T-helper 2 cell treated with Interferon-gamma antibody and Interleukin-4, amounts not matched to agents 5 μg/mL and 100 μg/mL, for 36 hours (primary cell): ENCODE measurements at regions not wholly inside any gene's neighbourhood (a gene's known extent, or its start where the extent isn't known, plus 50 kb on each side); places are given as distances from the start of the nearest gene placed in this dataset.
"Not testable (repeated sequence)": the region's sequence is repeated elsewhere in the genome, so short reads cannot be mapped to it uniquely, and the experiment has no call there.

Experiments used
- DNase-seq: peaks from one replicate; pipeline ENCODE4 v3.0.0; 2021; ENCODE audit warnings: low spot score
- H3K27ac Mint-ChIP-seq: one replicate; pipeline ENCODE4 v1.8.0; 2021; ENCODE audit warnings: mild to moderate bottlenecking, mixed read lengths
- H3K27me3 Mint-ChIP-seq: one replicate; pipeline ENCODE4 v1.8.0; 2021; ENCODE audit warnings: low read depth, mixed read lengths
- H3K36me3 Mint-ChIP-seq: one replicate; pipeline ENCODE4 v1.8.0; 2021; ENCODE audit warnings: low read depth, mixed read lengths
- H3K4me1 Mint-ChIP-seq: one replicate; pipeline ENCODE4 v1.8.0; 2021; ENCODE audit warnings: low read depth, mixed read lengths
- H3K4me3 Mint-ChIP-seq: one replicate; pipeline ENCODE4 v1.8.0; 2022; ENCODE audit warnings: mild to moderate bottlenecking, moderate library complexity, mixed read lengths
- H3K9me3 Mint-ChIP-seq: one replicate; pipeline ENCODE4 v1.8.0; 2021; ENCODE audit warnings: mixed read lengths

GRCh38 chr10:106392778-106393177, 771.7 kb downstream of the SORCS1 start:
- H3K36me3 Mint-ChIP-seq: no peaks in the 10 kb centered on the region
- no peaks in the 10 kb centered on the region for H3K27me3 Mint-ChIP-seq
- no peak overlapping the region for H3K27ac Mint-ChIP-seq

GRCh38 chr10:106387063-106387462, 777.4 kb downstream of the SORCS1 start:
- Mint-ChIP-seq H3K4me1 (no peaks in the 10 kb centered on the region), H3K27ac (no peak overlapping the region), H3K4me3 (no peak overlapping the region), H3K27me3 (no peaks in the 10 kb centered on the region), H3K36me3 (no peaks in the 10 kb centered on the region), H3K9me3 (peaks cover 9% of the 10 kb centered on the region)
- DNase-seq: no peak

More at GRCh38 chr10:106392778-106393177, 771.7 kb downstream of the SORCS1 start:
- no peak for DNase-seq
- Mint-ChIP-seq H3K9me3 (peaks cover 4% of the 10 kb centered on the region), H3K4me3 (no peak overlapping the region), H3K4me1 (no peaks in the 10 kb centered on the region)

- Mint-ChIP-seq H3K4me1 (no peaks in the 10 kb centered on the region), H3K9me3 (peaks cover 18% of the 10 kb centered on the region)
Observed at GRCh38 chr10:106384496-106384895, 780.0 kb downstream of the SORCS1 start.

GRCh38 chr10:106380706-106381105, 783.8 kb downstream of the SORCS1 start:
- Mint-ChIP-seq H3K9me3 (peaks cover 22% of the 10 kb centered on the region), H3K36me3 (no peaks in the 10 kb centered on the region), H3K27ac (no peak overlapping the region), H3K27me3 (no peaks in the 10 kb centered on the region), H3K4me3 (no peak overlapping the region), H3K4me1 (no peaks in the 10 kb centered on the region)
- no peak for DNase-seq

More at GRCh38 chr10:106384496-106384895, 780.0 kb downstream of the SORCS1 start:
- H3K27ac Mint-ChIP-seq: no peak overlapping the region
- H3K4me3 Mint-ChIP-seq: no peak overlapping the region
- DNase-seq: no peak
- no peaks in the 10 kb centered on the region for H3K27me3 Mint-ChIP-seq
- H3K36me3 Mint-ChIP-seq: no peaks in the 10 kb centered on the region

GRCh38 chr10:106378251-106378650, 786.3 kb downstream of the SORCS1 start:
- Mint-ChIP-seq H3K27me3 (no peaks in the 10 kb centered on the region), H3K4me3 (no peak overlapping the region), H3K9me3 (peaks cover 18% of the 10 kb centered on the region), H3K36me3 (no peaks in the 10 kb centered on the region), H3K27ac (no peak overlapping the region), H3K4me1 (no peaks in the 10 kb centered on the region)
- no peak for DNase-seq

- Mint-ChIP-seq H3K9me3 (peaks cover 6% of the 10 kb centered on the region), H3K4me3 (no peak overlapping the region), H3K27me3 (no peaks in the 10 kb centered on the region), H3K4me1 (no peaks in the 10 kb centered on the region), H3K27ac (no peak overlapping the region), H3K36me3 (no peaks in the 10 kb centered on the region)
- no peak for DNase-seq
Observed at GRCh38 chr10:106370751-106371150, 793.8 kb downstream of the SORCS1 start.

GRCh38 chr10:106360870-106361269, 803.6 kb downstream of the SORCS1 start:
- Mint-ChIP-seq H3K4me3 (no peak overlapping the region), H3K9me3 (peaks cover 3% of the 10 kb centered on the region), H3K27me3 (no peaks in the 10 kb centered on the region), H3K4me1 (no peaks in the 10 kb centered on the region), H3K27ac (no peak overlapping the region), H3K36me3 (no peaks in the 10 kb centered on the region)
- DNase-seq: no peak

GRCh38 chr10:106355450-106355849, 809.1 kb downstream of the SORCS1 start:
- Mint-ChIP-seq H3K4me1 (no peaks in the 10 kb centered on the region), H3K36me3 (no peaks in the 10 kb centered on the region), H3K9me3 (peaks cover 7% of the 10 kb centered on the region), H3K27me3 (no peaks in the 10 kb centered on the region), H3K27ac (no peak overlapping the region), H3K4me3 (no peak overlapping the region)
- no peak for DNase-seq

GRCh38 chr10:106348933-106349332, 815.6 kb downstream of the SORCS1 start:
- no peaks in the 10 kb centered on the region for H3K36me3 Mint-ChIP-seq
- no peak overlapping the region for H3K27ac Mint-ChIP-seq
- H3K27me3 Mint-ChIP-seq: no peaks in the 10 kb centered on the region
- no peak for DNase-seq
- peaks cover 10% of the 10 kb centered on the region for H3K9me3 Mint-ChIP-seq
- no peaks in the 10 kb centered on the region for H3K4me1 Mint-ChIP-seq
- H3K4me3 Mint-ChIP-seq: no peak overlapping the region

- no peak overlapping the region for H3K4me3 Mint-ChIP-seq
- peaks cover 10% of the 10 kb centered on the region for H3K9me3 Mint-ChIP-seq
- no peaks in the 10 kb centered on the region for H3K4me1 Mint-ChIP-seq
- no peak overlapping the region for H3K27ac Mint-ChIP-seq
- no peak for DNase-seq
- no peaks in the 10 kb centered on the region for H3K36me3 Mint-ChIP-seq
- no peaks in the 10 kb centered on the region for H3K27me3 Mint-ChIP-seq
Observed at GRCh38 chr10:106347547-106347946, 817.0 kb downstream of the SORCS1 start.

- not testable (repeated sequence) for H3K27me3 Mint-ChIP-seq, H3K4me1 Mint-ChIP-seq, H3K4me3 Mint-ChIP-seq, H3K36me3 Mint-ChIP-seq, DNase-seq, H3K9me3 Mint-ChIP-seq, H3K27ac Mint-ChIP-seq
Observed at GRCh38 chr10:106343539-106343938, 821.0 kb downstream of the SORCS1 start.

- Mint-ChIP-seq H3K36me3 (no peaks in the 10 kb centered on the region), H3K9me3 (no peaks in the 10 kb centered on the region), H3K4me3 (no peak overlapping the region), H3K27me3 (no peaks in the 10 kb centered on the region), H3K27ac (no peak overlapping the region), H3K4me1 (no peaks in the 10 kb centered on the region)
- DNase-seq: no peak
Observed at GRCh38 chr10:106341356-106341755, 823.1 kb downstream of the SORCS1 start.

GRCh38 chr10:106338486-106338885, 826.0 kb downstream of the SORCS1 start:
- Mint-ChIP-seq H3K9me3 (peaks cover 6% of the 10 kb centered on the region), H3K27ac (no peak overlapping the region), H3K4me3 (no peak overlapping the region), H3K4me1 (no peaks in the 10 kb centered on the region), H3K27me3 (no peaks in the 10 kb centered on the region), H3K36me3 (no peaks in the 10 kb centered on the region)
- DNase-seq: no peak

GRCh38 chr10:106336874-106337273, 827.6 kb downstream of the SORCS1 start:
- no peak for DNase-seq
- Mint-ChIP-seq H3K4me3 (no peak overlapping the region), H3K27me3 (no peaks in the 10 kb centered on the region), H3K9me3 (peaks cover 12% of the 10 kb centered on the region), H3K36me3 (no peaks in the 10 kb centered on the region), H3K27ac (no peak overlapping the region), H3K4me1 (no peaks in the 10 kb centered on the region)

- Mint-ChIP-seq H3K27ac (no peak overlapping the region), H3K9me3 (peaks cover 33% of the 10 kb centered on the region), H3K4me1 (no peaks in the 10 kb centered on the region), H3K27me3 (no peaks in the 10 kb centered on the region), H3K36me3 (no peaks in the 10 kb centered on the region), H3K4me3 (no peak overlapping the region)
- no peak for DNase-seq
Observed at GRCh38 chr10:106327747-106328146, 836.8 kb downstream of the SORCS1 start.
